HG03432 (cell line): ENCODE measurements at regions not wholly inside any gene's neighbourhood (a gene's known extent, or its start where the extent isn't known, plus 50 kb on each side); places are given as distances from the start of the nearest gene placed in this dataset.

Experiments used
- ATAC-seq: cut with Tn5 transposase; IDR thresholded peaks from one replicate; pipeline ENCODE4 v1.9.1; 2021; ENCODE audit warnings: mild to moderate bottlenecking, moderate library complexity; ENCODE audit not compliant: unreplicated experiment

- peak; percentile 46 for ATAC-seq
These were observed 51.8 kb upstream of the TARDBP start for GRCh38 chr1:10960411-10961299.

- no peak for ATAC-seq
These were observed 51.1 kb upstream of the TARDBP start for GRCh38 chr1:10961300-10961833.

- ATAC-seq: no peak
These were observed 50.0 kb upstream of the TARDBP start for GRCh38 chr1:10962483-10962882.
